Loucy (cell line): ENCODE measurements at regions not wholly inside any gene's neighbourhood (a gene's known extent, or its start where the extent isn't known, plus 50 kb on each side); places are given as distances from the start of the nearest gene placed in this dataset.

Source experiments
- EZH2phosphoT487 ChIP-seq: fragments of 200-600 bp; IDR thresholded peaks from 2 replicates; pipeline ENCODE4 v1.6.1; 2018; ENCODE audit warnings: antibody characterized with exemption, mild to moderate bottlenecking, moderate library complexity, borderline replicate concordance
- TF ChIP-seq, protein P1 (sequence below): fragments of 200-600 bp; sonication (generic); conservative IDR thresholded peaks from 2 replicates; pipeline ENCODE4 v1.5.1; 2014; ENCODE audit warnings: mild to moderate bottlenecking, antibody characterized with exemption, low read length

DNA sequence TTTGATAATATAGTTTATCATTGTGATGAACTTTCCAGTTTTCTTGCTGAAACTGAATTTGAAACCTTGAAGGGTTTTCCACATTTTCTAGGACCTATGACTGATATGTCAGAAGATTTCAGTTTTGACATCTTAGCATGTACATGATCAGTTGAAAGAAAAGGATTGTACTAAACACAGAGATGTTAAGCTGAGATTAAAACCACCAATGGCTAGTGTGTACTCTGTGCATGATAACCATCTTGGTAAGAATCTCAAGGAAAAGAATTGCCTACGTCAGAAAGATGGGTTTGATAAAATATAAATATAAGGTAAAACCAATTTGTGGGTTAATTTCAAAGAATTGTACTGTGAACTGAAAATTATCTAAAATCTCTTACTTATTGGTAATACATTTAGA is 776.4 kb downstream of the GATA3 start:
- TF ChIP-seq, protein P1, sequence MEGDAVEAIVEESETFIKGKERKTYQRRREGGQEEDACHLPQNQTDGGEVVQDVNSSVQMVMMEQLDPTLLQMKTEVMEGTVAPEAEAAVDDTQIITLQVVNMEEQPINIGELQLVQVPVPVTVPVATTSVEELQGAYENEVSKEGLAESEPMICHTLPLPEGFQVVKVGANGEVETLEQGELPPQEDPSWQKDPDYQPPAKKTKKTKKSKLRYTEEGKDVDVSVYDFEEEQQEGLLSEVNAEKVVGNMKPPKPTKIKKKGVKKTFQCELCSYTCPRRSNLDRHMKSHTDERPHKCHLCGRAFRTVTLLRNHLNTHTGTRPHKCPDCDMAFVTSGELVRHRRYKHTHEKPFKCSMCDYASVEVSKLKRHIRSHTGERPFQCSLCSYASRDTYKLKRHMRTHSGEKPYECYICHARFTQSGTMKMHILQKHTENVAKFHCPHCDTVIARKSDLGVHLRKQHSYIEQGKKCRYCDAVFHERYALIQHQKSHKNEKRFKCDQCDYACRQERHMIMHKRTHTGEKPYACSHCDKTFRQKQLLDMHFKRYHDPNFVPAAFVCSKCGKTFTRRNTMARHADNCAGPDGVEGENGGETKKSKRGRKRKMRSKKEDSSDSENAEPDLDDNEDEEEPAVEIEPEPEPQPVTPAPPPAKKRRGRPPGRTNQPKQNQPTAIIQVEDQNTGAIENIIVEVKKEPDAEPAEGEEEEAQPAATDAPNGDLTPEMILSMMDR, result no peak
- TF ChIP-seq EZH2phosphoT487, result no peak
